ENCODE measurements at regions not wholly inside any gene's neighbourhood (a gene's known extent, or its start where the extent isn't known, plus 50 kb on each side); places are given as distances from the start of the nearest gene placed in this dataset.
A peak's percentile ranks its signal among the peaks of the same experiment; 100 is the strongest.

DNA sequence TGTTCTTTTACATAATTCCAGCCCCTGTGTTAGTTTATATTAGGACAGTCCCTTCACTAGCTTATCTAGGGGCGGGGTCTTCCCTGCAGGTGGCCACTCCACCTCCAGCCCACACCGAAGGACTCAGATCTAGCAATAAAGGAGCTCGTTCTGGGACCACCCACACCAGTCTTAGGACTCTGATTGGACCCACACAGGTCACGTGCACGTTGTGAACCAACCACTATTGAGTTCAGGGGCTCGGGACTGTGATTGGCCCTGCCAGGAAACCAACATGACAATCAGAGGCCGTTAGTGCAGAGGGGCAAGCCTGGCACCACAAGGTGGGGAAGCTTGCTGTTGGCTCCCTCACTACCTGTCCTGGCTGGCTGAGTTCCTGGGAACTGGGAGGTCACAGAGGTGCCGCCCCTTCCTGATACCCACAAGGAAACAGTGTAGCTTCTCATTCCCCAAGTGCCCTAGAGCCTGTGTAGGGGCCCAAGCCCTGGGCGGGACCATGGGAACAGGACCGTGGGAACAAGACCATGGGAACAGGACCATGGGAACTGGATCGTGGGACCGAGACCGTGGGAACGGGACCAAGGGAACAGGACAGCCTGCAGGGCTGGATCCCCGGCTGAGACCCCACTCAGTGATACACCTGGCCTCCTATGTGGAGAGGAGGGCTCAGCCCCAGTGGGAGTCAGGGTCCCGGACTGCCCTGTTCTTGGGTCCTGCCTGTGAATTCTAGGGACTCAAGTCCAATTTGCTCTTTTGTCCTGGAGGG, 297.8 kb downstream of the ADGRD1 start:
- H3K9ac ChIP-seq (ENCODE audit: low read length in 2 of 2) = no peak overlapping the region
- H3K4me3 ChIP-seq (ENCODE audit: low read length in 2 of 2) = no peak overlapping the region
- peaks cover 0 to under 1% of the 10 kb centered on the region in 2 donors for H3K9me3 ChIP-seq (ENCODE audit: control insufficient read depth in 2 of 2, low read length in 2 of 2)
- no peak overlapping the region for H3K27ac ChIP-seq (ENCODE audit: low read length)
- H3K36me3 ChIP-seq (ENCODE audit: control insufficient read depth in 2 of 2, insufficient read depth in 2 of 2, low read length in 2 of 2) = no peaks in the 10 kb centered on the region
- no peaks in the 10 kb centered on the region for H3K4me1 ChIP-seq (ENCODE audit: control insufficient read depth, insufficient read depth, low read length)
- peaks cover 6 to 11% of the 10 kb centered on the region in 2 donors for H3K27me3 ChIP-seq (ENCODE audit: control insufficient read depth in 1 of 2, insufficient read depth in 2 of 2, low read length in 2 of 2)

DNA sequence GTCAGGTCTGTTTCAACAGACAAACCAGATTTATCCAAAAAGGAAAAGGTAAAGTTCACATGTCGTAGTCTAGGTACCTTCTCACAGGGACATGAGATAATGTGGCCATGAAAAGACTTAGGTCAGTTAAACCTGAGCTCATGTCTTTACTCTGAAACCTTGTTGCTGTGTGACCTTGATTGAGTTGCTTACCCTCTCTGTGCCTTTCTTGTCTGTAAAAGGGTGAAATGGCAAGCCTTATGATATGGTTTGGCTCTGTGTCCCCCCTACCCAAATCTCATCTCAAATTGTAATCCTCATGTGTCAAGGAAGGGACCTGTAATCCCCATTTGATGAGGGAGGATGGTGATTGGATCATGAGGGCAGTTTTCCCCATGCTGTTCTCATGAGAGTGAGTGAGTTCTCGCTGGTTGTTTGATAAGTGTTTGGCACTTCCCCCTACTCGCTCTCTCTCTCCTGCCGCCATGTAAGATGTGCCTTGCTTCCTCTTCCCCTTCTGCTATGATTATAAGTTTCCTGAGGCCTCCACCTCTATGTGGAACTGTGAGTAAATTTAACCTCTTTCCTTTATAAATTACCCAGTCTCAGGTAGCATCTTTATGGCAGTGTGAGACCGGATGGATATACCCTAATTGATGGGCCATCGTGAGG, 299.8 kb downstream of the ADGRD1 start:
- peaks cover 0 to 4% of the 10 kb centered on the region in 2 donors for H3K9me3 ChIP-seq (ENCODE audit: control insufficient read depth in 2 of 2, low read length in 2 of 2)
- H3K27ac ChIP-seq (ENCODE audit: low read length) = no peak overlapping the region
- H3K36me3 ChIP-seq (ENCODE audit: control insufficient read depth in 2 of 2, insufficient read depth in 2 of 2, low read length in 2 of 2) = no peaks in the 10 kb centered on the region
- peaks cover 0 to 7% of the 10 kb centered on the region in 2 donors for H3K27me3 ChIP-seq (ENCODE audit: control insufficient read depth in 1 of 2, insufficient read depth in 2 of 2, low read length in 2 of 2)
- H3K4me1 ChIP-seq (ENCODE audit: control insufficient read depth, insufficient read depth, low read length) = no peaks in the 10 kb centered on the region
- no peak overlapping the region for H3K9ac ChIP-seq (ENCODE audit: low read length in 2 of 2)
- no peak overlapping the region for H3K4me3 ChIP-seq (ENCODE audit: low read length in 2 of 2)

DNA sequence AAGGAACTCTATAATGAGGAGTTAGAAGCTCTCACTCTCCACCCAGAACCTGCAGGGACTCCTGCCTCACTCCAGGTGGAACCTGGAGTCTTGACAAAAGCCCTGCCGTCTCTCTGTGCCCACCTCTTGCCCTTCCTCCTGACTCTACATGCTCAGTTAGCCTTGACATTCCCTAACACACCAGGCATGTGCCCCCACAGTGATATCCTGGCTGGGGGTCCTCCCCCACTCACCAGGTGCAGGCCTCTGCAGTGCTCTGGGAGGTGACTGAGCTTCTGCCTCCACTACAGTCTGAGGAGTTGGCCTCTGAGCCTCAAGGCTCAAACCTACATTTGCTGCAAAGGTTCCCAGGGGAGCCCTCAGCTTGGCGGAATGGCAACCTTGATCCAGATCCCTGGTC, 300.7 kb downstream of the ADGRD1 start:
- peaks cover 0 to 7% of the 10 kb centered on the region in 2 donors for H3K27me3 ChIP-seq (ENCODE audit: control insufficient read depth in 1 of 2, insufficient read depth in 2 of 2, low read length in 2 of 2)

GRCh38 chr12:131258398-131258797, 304.7 kb downstream of the ADGRD1 start:
- Histone ChIP-seq H3K36me3 (ENCODE audit: control insufficient read depth in 2 of 2, insufficient read depth in 2 of 2, low read length in 2 of 2) (no peaks in the 10 kb centered on the region), H3K27ac (ENCODE audit: low read length) (no peak overlapping the region)

More for the DNA sequence above, 300.7 kb downstream of the ADGRD1 start:
- no peak overlapping the region for H3K9ac ChIP-seq (ENCODE audit: low read length in 2 of 2)
- no peaks in the 10 kb centered on the region for H3K36me3 ChIP-seq (ENCODE audit: control insufficient read depth in 2 of 2, insufficient read depth in 2 of 2, low read length in 2 of 2)
- peaks cover 0 to 4% of the 10 kb centered on the region in 2 donors for H3K9me3 ChIP-seq (ENCODE audit: control insufficient read depth in 2 of 2, low read length in 2 of 2)
- no peak overlapping the region for H3K27ac ChIP-seq (ENCODE audit: low read length)
- H3K4me1 ChIP-seq (ENCODE audit: control insufficient read depth, insufficient read depth, low read length) = no peaks in the 10 kb centered on the region
- H3K4me3 ChIP-seq (ENCODE audit: low read length in 2 of 2) = no peak overlapping the region

GRCh38 chr12:131260251-131260905, 306.7 kb downstream of the ADGRD1 start:
- H3K36me3 ChIP-seq (ENCODE audit: control insufficient read depth in 2 of 2, insufficient read depth in 2 of 2, low read length in 2 of 2) = no peaks in the 10 kb centered on the region
- H3K4me1 ChIP-seq (ENCODE audit: control insufficient read depth, insufficient read depth, low read length) = peaks cover 3% of the 10 kb centered on the region
- H3K9me3 ChIP-seq (ENCODE audit: control insufficient read depth in 2 of 2, low read length in 2 of 2) = peaks cover 0 to 4% of the 10 kb centered on the region in 2 donors
- no peak overlapping the region for H3K9ac ChIP-seq (ENCODE audit: low read length in 2 of 2)
- no peak overlapping the region for H3K27ac ChIP-seq (ENCODE audit: low read length)
- peaks cover 0 to 2% of the 10 kb centered on the region in 2 donors for H3K27me3 ChIP-seq (ENCODE audit: control insufficient read depth in 1 of 2, insufficient read depth in 2 of 2, low read length in 2 of 2)
- no peak overlapping the region for H3K4me3 ChIP-seq (ENCODE audit: low read length in 2 of 2)

More at GRCh38 chr12:131258398-131258797, 304.7 kb downstream of the ADGRD1 start:
- no peaks in the 10 kb centered on the region for H3K4me1 ChIP-seq (ENCODE audit: control insufficient read depth, insufficient read depth, low read length)
- H3K9me3 ChIP-seq (ENCODE audit: control insufficient read depth in 2 of 2, low read length in 2 of 2) = peaks cover 0 to 4% of the 10 kb centered on the region in 2 donors
- peaks cover 0 to 7% of the 10 kb centered on the region in 2 donors for H3K27me3 ChIP-seq (ENCODE audit: control insufficient read depth in 1 of 2, insufficient read depth in 2 of 2, low read length in 2 of 2)
- H3K9ac ChIP-seq (ENCODE audit: low read length in 2 of 2) = no peak overlapping the region
- H3K4me3 ChIP-seq (ENCODE audit: low read length in 2 of 2) = no peak overlapping the region

DNA sequence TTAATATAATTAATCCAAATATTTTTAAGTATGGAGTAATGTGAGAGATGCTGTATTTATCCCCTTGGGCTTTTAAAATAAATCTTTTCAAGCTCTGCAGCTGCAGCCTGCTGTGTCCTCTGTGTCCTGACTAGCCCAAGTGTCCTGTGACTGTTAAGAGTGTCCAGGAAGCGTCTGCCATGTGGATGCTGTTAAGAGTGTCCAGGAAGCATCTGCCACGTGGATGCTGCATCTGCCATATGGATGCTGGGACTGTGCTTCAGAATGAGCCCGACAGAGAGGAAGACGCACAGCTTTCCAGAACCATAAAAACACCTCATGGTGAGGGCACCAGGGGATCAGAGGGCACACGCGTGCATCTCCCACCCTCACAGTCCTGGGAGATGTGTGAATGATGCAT, 307.2 kb downstream of the ADGRD1 start:
- H3K9ac ChIP-seq (ENCODE audit: low read length in 2 of 2) = no peak overlapping the region
- no peak overlapping the region for H3K4me3 ChIP-seq (ENCODE audit: low read length in 2 of 2)
- H3K27me3 ChIP-seq (ENCODE audit: control insufficient read depth in 1 of 2, insufficient read depth in 2 of 2, low read length in 2 of 2) = no peaks in the 10 kb centered on the region
- peaks cover 0 to 4% of the 10 kb centered on the region in 2 donors for H3K9me3 ChIP-seq (ENCODE audit: control insufficient read depth in 2 of 2, low read length in 2 of 2)
- no peaks in the 10 kb centered on the region for H3K36me3 ChIP-seq (ENCODE audit: control insufficient read depth in 2 of 2, insufficient read depth in 2 of 2, low read length in 2 of 2)
- H3K27ac ChIP-seq (ENCODE audit: low read length) = no peak overlapping the region
- peaks cover 3% of the 10 kb centered on the region for H3K4me1 ChIP-seq (ENCODE audit: control insufficient read depth, insufficient read depth, low read length)

DNA sequence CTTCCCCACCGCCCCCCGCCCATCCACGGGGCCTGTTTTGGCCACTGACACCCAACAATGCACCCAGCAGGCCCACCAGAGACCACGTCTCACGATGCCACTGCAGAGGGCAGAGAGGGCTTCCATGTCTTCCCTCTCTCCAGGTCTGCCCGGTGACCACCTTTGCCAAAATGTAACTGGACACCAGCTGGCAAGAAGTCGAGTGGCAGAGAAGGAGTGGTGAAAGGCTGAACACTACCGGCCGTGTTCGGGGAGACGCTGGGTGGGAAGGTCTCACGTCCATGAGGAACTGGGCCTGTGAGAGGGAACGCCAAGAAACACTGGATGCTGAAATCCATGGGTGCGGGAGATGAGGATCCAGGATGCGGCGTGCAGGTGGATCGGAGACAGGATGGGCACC, 308.2 kb downstream of the ADGRD1 start:
- no peaks in the 10 kb centered on the region for H3K9me3 ChIP-seq (ENCODE audit: control insufficient read depth in 2 of 2, low read length in 2 of 2)

GRCh38 chr12:131263626-131264025, 309.9 kb downstream of the ADGRD1 start:
- no peak overlapping the region for H3K9ac ChIP-seq (ENCODE audit: low read length in 2 of 2)
- no peaks in the 10 kb centered on the region for H3K27me3 ChIP-seq (ENCODE audit: control insufficient read depth in 1 of 2, insufficient read depth in 2 of 2, low read length in 2 of 2)
- peaks cover 12% of the 10 kb centered on the region for H3K4me1 ChIP-seq (ENCODE audit: control insufficient read depth, insufficient read depth, low read length)
- no peaks in the 10 kb centered on the region for H3K9me3 ChIP-seq (ENCODE audit: control insufficient read depth in 2 of 2, low read length in 2 of 2)
- no peak overlapping the region for H3K4me3 ChIP-seq (ENCODE audit: low read length in 2 of 2)
- H3K27ac ChIP-seq (ENCODE audit: low read length) = no peak overlapping the region
- H3K36me3 ChIP-seq (ENCODE audit: control insufficient read depth in 2 of 2, insufficient read depth in 2 of 2, low read length in 2 of 2) = no peaks in the 10 kb centered on the region

More for the DNA sequence above, 308.2 kb downstream of the ADGRD1 start:
- H3K27ac ChIP-seq (ENCODE audit: low read length) = no peak overlapping the region
- no peaks in the 10 kb centered on the region for H3K27me3 ChIP-seq (ENCODE audit: control insufficient read depth in 1 of 2, insufficient read depth in 2 of 2, low read length in 2 of 2)
- H3K4me3 ChIP-seq (ENCODE audit: low read length in 2 of 2) = no peak overlapping the region
- H3K36me3 ChIP-seq (ENCODE audit: control insufficient read depth in 2 of 2, insufficient read depth in 2 of 2, low read length in 2 of 2) = no peaks in the 10 kb centered on the region
- no peak overlapping the region for H3K9ac ChIP-seq (ENCODE audit: low read length in 2 of 2)
- peaks cover 3% of the 10 kb centered on the region for H3K4me1 ChIP-seq (ENCODE audit: control insufficient read depth, insufficient read depth, low read length)

DNA sequence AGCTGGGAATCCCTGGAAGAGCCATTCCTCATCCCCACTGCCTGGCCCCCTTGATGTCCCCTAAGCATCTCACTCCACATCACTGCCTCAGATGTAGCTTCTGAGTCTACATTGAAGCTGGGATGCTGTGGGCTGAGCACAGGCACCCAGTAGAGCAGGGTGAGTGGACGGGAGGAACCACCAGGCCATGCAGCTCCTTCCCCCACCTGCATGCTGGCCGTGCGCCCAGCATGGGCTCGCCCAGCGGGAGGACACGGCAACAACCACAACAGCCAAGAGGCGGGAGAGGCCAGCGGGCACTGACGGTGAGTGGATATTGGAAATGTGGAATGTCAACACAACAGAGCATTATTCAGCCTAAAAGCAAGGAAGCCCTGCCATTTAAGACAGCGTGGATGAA, 310.9 kb downstream of the ADGRD1 start:
- no peaks in the 10 kb centered on the region for H3K27me3 ChIP-seq (ENCODE audit: control insufficient read depth in 1 of 2, insufficient read depth in 2 of 2, low read length in 2 of 2)
- H3K9ac ChIP-seq (ENCODE audit: low read length in 2 of 2) = no peak overlapping the region
- H3K27ac ChIP-seq (ENCODE audit: low read length) = no peak overlapping the region
- H3K36me3 ChIP-seq (ENCODE audit: control insufficient read depth in 2 of 2, insufficient read depth in 2 of 2, low read length in 2 of 2) = no peaks in the 10 kb centered on the region
- H3K4me3 ChIP-seq (ENCODE audit: low read length in 2 of 2) = no peak overlapping the region
- no peaks in the 10 kb centered on the region for H3K9me3 ChIP-seq (ENCODE audit: control insufficient read depth in 2 of 2, low read length in 2 of 2)
- H3K4me1 ChIP-seq (ENCODE audit: control insufficient read depth, insufficient read depth, low read length) = peaks cover 13% of the 10 kb centered on the region

DNA sequence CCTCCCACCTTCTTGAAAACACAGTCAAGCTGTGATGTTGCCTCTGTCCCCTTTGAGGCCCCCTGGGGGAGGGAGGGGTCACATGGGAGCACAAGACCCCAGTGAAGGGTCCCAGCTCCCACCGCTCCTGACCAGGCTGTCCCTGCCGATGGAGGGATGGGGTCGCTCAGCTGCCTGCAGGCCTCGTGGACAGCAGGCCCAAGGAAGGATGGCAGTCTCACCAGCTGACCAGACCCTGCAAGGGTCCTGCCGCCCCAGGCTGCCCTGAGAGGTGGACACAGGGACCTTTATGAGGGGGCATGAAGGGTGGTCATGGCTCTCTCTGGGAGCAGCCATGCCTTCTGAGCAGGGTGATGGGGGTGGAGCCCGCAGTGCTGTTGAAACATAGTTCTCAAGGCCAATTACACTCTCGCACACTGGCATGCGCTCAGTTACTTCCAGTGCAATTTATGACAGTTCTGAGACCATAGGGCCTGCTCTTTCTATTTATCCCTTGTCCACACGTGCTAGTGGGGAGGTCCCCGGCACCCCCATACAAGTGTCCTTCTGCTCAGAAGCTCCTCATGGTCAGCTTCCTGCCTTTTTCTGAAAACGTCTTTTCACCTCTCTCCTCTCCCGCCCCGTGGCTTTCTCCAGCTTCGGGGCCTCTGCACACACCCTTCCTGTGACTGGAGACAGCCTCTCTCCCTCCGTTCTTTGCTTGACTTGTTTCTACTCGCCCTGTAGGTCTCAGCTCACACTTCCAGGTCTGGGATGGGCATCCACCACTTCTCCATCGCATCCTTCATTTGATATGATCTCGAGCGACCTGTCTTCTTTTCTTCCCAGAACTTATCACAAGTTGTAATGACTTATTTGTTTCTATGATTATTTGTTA, 313.1 kb downstream of the ADGRD1 start:
- no peaks in the 10 kb centered on the region for H3K27me3 ChIP-seq (ENCODE audit: control insufficient read depth in 1 of 2, insufficient read depth in 2 of 2, low read length in 2 of 2)
- H3K4me1 ChIP-seq (ENCODE audit: control insufficient read depth, insufficient read depth, low read length) = peaks cover 13% of the 10 kb centered on the region
- H3K4me3 ChIP-seq (ENCODE audit: low read length in 2 of 2) = no peak overlapping the region
- H3K36me3 ChIP-seq (ENCODE audit: control insufficient read depth in 2 of 2, insufficient read depth in 2 of 2, low read length in 2 of 2) = no peaks in the 10 kb centered on the region
- H3K27ac ChIP-seq (ENCODE audit: low read length) = peak overlapping the region; percentile 67
- no peak overlapping the region for H3K9ac ChIP-seq (ENCODE audit: low read length in 2 of 2)
- H3K9me3 ChIP-seq (ENCODE audit: control insufficient read depth in 2 of 2, low read length in 2 of 2) = no peaks in the 10 kb centered on the region

Measured in stomach smooth muscle (tissue), 2 donors.